AG09319 (cell line): ENCODE measurements at regions not wholly inside any gene's neighbourhood (a gene's known extent, or its start where the extent isn't known, plus 50 kb on each side); places are given as distances from the start of the nearest gene placed in this dataset.

ENCODE experiments used
- DNase-seq: peaks from one replicate; pipeline ENCODE4 v3.0.0-alpha.2; 2010; ENCODE audit warnings: low read depth; ENCODE audit errors: extremely low read depth
- CTCF ChIP-seq: IDR thresholded peaks from 2 replicates; pipeline ENCODE4 v1.5.1; 2011; ENCODE audit warnings: low read depth, mild to moderate bottlenecking, inconsistent platforms, low read length, moderate library complexity

DNA sequence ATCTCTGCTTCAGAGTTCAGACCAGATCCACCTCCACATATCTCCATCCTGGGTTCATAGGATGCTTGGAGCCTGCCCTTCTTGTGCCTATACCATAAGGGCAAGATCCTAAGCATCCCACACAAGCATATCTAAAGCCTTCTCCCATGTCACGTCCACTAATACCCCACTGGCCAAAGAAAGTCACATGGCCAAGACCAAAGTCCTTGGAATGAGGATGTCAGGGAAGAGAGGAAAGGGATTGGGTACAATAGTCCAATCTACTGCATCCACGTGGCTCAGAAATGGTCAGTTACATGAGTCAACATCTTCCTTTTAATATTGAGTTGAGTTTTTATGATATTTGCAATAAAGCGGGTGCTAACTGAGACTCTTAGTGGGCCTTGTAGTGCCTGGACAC, 515.9 kb upstream of the SULF2 start:
- DNase-seq = no peak
- TF ChIP-seq CTCF = no peak

- no peak for DNase-seq
- TF ChIP-seq CTCF = no peak
Measured at GRCh38 chr20:48300529-48300928, 515.2 kb upstream of the SULF2 start.

- TF ChIP-seq CTCF = no peak
- DNase-seq = peak; percentile 76
Measured at GRCh38 chr20:48298851-48299484, 513.7 kb upstream of the SULF2 start.

GRCh38 chr20:48298433-48298832, 513.2 kb upstream of the SULF2 start:
- DNase-seq = no peak
- TF ChIP-seq CTCF = no peak

GRCh38 chr20:48295966-48296421, 510.7 kb upstream of the SULF2 start:
- TF ChIP-seq CTCF = no peak
- no peak for DNase-seq

DNA sequence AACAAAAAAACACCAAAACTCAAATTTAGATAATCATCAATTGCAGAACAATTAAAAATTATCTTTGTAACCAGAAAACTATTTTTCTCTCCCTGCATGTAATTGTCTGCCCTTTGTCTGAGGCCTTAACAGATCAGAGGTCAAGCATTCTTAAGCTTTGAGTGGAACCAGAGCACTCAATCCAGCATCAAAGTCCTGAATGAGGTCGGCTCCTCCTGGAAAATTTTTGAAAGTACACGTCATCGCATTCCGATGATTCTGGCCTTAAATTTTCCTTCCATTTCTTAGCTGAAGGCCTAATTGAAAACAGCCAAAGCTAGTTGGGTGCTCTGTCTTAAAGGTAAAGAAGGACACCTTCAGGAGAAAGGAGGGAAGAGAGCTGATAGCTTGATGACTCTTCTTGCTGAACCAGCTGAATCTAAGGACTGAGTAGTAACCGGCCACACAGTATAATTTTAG, 510.2 kb upstream of the SULF2 start:
- peak; percentile 56 for TF ChIP-seq CTCF
- DNase-seq = peak; percentile 80

DNA sequence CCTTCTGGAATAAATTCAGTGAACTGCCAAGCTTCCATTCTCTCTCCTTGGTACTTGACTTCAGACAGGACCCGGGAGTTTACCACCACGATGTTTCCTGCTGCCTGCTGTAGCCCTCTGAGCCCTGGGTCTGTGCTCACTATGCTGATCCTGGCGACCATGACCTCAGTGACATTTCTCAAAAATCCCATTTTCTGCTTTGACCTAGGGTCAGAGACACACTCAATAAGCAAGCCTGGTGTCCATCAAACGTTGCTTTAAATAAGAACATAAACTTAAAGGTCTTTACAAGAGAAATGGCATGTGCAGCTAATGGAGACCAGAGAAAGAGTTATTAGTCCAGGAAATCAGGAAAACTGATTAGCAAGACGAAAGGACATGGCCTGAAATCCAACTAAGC, 509.7 kb upstream of the SULF2 start:
- no peak for DNase-seq
- no peak for TF ChIP-seq CTCF
